HG03139 (cell line): ENCODE measurements at regions not wholly inside any gene's neighbourhood (a gene's known extent, or its start where the extent isn't known, plus 50 kb on each side); places are given as distances from the start of the nearest gene placed in this dataset.

Experiments used
- ATAC-seq: cut with Tn5 transposase; IDR thresholded peaks from one replicate; pipeline ENCODE4 v1.9.1; 2021; ENCODE audit not compliant: unreplicated experiment

DNA sequence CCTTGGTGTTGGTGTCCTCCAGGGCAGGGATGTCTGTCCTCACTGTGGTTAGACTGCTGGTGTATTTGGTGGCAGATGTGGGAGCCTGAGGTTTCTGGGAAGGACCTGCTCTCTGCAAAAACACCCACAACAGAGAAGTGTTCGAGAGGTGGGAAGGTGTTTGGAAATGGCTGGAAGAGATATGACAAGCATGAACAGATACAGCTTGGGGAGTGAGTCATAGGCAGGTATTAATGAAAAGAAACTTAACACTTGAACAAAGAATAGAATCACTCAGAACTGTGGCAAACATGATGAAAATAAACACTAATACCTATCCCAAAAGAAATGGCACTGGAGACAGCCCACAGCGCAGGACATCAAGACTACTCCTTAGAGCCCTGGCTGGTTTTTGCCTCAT, 192.4 kb upstream of the RORA start:
- no peak for ATAC-seq

DNA sequence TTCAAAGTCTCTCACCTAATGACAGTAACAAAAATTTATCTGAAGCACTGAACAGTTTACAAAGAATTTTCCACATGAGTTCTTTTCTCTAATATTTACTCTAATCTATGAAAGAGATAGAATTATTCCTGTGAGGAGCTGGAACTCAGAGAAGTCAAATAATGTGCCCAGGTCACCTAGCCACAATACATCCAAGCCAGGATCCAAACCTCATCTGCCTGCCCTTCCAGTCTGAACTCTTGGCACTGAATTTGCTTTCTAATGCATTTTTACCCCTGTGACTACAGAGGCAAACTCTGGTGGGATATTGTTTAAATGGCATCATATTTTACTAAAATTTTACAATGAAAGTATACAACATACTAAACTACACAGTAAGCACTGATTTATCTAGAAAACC, 191.4 kb upstream of the RORA start:
- no peak for ATAC-seq

DNA sequence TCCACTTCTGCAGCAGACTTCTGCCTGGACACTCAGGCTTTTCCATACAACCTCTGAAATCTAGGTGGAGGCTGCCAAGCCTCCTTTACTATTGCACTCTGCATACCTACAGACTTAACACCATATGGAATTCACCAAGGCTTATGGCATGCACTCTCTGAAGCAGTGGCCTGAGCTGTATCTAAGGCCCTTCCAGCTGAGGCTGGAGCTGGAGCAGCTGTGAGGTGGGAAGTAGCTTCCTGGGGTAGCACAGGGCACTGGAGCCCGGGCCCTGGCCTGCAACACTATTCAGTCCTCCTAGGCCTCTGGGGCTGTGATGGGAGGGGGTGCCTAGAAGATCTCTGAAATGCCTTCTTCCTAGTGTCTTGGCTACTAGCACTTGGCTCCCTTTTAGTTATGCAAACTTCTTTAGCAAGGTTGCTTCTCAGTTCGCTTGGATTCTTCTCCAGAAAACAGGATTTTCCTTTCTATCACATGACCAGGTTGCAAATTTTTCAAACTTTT, 186.6 kb upstream of the RORA start:
- ATAC-seq = no peak

DNA sequence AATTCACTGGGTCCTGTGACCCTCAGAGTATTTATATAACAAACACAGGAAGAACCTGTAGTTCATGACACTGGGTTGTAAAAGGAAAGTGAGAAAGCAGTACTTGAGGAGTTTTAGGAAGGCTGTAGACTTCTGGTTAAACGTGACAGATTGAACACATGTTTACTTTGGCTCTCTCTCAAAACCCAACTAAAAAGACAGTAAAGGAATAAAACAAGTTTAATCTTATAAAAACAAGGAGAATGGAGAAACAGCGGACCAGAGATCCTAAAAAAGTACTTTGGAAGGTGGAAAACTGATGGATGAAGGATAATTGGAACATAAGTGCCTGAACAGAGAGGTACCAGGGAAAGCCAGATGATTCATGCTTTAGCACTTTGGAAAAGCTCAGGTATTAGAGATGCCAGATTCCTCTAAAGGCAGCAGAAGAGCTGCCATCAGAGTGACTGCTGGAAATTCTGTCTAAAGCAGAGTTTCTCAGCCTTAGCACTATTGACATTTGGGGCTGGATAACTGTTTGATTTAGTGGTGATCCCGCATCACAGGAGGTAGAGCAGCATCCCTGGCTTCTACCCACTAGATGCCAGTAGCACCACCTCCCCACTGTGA, 182.9 kb upstream of the RORA start:
- no peak for ATAC-seq

DNA sequence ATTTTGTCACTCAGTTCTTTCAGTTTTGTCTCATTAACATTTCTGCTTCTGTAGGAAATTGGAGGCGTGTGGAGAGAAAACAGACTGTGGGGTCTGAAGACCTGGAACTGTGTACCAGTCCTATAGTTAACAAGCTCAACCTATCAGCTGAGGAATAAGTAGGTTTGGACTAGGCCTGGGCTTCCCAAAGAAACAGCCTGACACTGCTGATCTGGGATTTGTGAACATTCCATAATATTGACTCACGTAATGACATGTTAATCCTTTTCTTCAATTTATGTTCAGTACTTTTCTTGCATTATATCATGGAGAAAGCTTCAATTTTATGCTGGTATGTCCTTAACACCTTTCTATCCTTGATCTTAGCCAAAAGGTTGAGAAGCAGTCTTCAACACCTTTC, 181.6 kb upstream of the RORA start:
- ATAC-seq = no peak

DNA sequence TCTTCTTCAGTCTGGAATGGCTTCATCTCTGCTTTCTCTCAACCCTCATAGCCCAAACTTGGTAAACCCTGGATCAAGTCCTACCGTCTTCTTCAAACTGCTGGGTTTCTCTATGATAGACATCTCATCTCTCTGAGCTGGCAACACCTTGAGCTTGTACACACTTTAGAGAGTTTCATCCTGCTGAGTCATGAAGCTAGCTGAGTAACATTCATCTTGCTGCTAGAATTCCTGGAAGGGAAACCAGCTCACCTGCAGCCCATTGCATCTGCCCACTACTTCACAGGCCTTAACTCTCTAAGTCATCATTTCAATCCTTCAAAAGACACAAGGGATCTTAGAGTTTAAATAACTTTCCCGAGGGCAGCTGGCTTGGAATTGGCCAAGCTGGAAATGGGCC, 175.5 kb upstream of the RORA start:
- ATAC-seq = no peak

DNA sequence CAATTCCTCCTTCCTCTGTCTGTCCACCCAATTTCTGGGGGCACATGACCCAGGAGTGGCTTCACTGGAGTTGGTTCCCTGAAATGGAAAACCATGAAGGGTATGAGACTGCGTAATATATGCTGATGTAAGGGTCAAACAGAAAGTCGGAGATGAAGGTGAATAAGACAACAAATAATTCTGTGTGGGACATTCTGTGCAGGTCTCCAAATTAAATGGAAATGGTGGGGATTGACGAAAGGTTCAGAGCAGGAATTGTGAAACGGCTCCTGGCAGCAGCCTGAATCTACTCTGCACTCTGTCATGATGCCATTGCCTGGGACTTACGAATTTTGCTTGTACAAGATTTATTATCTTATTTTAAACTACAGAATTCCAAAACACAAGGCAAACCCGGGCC, 174.8 kb upstream of the RORA start:
- ATAC-seq = no peak

DNA sequence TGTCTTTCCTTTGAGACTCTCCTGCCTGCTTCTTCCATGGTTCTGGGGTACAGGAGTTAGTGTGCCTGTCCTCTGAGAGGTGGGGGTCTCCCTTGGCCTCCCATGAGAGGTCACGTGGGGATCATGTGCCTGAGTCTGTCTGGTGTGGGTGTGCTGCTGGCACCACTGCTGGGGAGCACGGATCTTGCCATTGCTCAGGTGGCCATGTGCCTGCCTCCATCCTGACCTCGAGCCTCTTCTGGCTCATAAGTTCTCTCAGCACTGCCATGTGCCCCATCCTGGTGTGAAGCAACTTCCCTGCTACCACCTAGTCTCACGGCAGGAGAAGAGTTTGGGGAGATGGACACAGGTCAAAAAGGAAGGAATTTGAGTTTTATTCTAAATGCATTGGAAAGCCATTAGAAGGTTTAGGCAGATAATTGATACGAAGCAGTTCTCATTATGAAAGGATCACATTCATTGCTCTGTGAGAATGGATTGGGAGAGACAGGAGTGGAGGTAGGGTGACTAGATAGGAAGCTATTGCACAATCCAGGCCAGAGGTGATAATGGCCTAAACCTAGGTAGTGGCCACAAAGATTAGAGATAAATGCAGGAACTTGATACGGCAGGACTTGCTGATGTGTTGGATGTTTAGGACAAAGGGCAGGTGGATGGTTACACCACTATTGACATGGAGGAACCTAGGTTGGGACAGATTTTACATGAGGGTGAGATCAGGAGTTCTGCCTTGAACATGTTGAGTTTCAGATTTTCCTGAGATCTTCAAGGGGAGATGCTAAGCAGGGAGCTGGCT, 173.0 kb upstream of the RORA start:
- ATAC-seq = no peak

DNA sequence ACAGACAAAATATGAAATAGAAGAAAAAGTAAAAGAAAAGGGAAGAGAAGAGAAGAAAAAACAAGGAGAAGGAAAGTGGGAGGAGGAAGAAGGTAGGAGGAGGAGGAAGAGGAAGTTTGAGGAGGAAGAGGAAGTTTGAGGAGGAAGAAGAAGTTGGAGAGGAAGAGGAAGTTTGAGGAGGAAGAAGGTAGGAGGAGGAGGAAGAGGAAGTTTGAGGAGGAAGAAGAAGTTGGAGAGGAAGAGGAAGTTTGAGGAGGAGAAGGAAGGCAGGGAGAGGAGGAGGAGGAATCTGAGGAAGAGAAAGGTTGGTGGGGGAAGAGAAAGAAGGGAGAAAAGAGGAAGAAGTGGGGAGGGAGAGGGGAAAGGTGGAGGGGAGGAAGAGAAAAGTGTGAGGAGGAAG, 169.2 kb upstream of the RORA start:
- no peak for ATAC-seq

DNA sequence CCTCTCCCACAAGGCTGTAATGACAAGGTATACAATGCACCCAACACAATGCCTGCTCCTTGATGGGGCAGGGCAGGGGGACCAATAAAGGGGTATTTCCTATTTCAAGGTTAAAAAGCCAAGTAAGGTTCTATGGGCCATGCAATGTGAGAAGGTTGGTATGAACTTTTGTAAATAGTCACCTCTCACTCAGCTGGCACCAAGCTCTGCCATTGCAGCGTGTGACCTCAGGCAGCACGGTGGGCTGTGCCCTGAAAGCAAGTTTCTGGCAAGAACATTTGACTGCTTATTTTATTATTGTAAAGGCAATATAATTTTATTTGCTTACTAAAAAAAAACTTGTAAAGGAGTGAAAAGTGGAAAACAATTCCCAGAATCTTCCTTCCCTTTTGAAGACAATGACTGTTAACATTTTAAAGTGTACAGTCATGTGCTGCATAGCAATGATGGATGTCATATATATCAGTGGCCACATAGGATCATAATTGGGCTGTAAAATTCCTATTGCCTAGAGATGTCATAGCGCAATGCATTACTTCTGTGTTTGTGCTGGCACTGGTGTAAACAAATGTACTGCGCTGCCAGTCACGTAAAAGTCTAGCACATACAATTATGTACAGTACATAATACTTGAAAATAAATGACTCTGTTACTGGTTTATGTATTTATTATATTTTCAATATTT, 167.3 kb upstream of the RORA start:
- ATAC-seq = no peak

DNA sequence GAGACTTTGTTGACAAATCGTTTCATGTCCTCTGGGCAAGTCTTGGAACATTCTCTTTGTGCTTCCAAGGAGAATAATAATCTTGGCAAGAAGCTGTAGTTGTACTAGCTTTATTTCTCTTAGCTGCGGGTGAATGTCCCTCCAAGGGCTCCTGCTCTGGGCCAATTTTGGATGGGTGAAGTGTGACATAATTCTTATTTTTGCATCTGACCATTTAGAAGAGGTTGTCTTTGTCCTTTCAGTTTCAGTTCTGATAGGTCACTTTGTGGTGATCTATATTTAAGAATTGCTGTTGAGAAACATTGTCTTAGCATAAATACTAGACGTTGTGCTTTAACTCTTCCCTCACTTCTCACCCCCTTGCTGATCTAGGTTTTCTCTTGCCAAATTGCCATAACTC, 164.8 kb upstream of the RORA start:
- ATAC-seq = no peak

DNA sequence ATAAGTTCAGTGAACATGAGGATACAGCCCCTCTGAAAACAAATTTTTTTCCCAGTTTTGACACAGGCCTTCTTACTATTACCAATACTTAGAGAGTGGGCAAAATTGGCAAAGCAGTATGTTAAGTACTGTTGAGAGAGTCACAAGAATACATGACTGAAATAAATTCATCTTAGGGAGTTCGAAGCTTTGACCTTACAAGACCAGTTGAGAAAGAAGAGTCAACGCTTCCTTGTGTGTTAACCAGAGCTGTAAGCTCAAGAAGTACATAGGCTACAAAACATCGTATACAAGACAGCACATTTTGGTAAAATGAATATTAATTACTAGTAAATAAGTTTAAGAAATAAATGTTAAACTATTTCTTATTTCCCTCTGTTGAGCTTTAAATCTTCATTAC, 164.4 kb upstream of the RORA start:
- ATAC-seq = no peak

DNA sequence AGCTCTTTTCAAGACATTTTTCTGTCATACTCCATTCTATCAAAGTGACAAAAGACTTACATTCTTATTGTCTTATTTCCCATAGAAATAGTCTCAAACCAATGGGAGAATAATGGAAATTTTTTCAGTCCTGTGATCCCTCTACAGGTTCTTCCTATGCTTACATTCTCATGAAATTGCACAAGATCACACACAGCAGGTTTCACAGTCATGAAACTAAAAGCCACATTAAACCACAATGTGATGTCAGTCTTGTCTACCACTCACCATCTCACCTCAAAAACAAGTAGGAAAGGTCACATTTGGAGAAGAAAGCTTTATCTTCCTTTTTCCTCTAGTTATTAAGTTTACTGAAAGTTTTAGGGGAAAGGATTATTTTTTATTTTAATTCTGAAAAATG, 161.0 kb upstream of the RORA start:
- ATAC-seq = no peak

DNA sequence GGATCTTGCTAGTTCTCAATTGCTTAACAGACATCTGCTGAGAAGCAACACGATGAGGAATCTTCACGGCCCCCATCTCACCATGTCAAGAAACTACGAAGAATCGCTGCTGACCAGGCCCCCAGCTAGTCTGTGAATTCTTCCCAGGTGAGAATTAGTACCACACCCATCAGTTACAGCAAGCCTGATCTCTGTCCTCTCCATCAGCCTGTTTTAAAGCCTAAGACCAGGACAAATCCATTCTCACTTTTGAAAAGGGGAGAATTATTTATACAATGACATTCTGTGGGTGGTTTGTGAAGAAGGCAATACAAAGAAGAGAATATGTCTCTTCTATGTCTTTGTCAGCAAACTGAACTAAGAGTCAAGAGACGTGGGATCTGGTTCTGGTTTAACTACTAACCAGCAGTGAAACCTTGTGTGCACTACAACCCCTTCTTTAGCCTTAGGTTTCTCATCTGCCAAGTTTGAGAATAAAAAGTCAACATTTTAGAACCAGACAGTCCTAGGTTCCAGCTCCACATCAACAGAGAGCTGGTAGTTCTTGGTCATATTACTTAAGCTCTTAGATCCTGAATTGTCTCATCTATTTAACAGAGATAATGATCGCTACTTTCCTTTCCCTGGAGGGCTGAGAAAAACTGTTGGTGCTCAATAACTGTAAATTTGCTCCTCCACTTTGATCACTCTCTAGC, 160.4 kb upstream of the RORA start:
- ATAC-seq = no peak

DNA sequence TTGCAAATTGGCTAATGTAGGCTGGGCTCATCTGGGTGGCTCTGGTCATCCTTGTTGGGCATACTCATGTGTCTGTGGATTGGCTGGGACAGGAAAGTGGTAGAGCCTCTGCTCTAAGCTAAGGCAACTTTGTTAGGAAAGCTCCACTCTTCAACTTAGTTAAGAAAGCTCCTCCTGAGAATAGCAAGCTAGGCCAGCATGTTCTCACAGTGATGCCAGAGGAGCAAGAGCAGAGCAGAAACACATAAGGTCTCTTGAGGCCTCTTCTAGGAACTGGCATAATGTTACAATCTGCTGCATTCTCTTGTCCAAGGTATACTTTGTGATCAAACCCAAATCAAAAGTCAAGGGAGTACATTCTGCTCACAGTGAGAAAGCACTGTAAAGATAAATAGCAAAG, 158.6 kb upstream of the RORA start:
- no peak for ATAC-seq

DNA sequence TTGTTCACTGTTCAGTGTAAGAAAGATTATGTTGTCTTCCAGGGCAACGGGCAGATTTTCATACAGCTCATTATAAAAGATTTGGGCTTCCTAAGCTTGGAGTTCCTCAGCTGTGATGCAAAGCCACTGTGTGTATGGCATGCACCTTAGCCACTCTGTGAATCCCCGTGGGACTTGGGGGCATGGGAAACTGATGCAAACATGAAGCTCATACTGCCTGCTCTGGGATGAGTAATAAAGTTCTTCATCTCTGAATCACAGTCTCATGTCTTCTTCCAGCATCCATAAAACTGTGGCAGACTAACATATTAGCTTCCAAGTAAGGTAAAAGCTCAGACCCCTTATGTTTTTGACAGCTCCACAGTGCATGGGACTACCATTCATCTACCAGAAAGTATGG, 154.3 kb upstream of the RORA start:
- ATAC-seq = no peak

DNA sequence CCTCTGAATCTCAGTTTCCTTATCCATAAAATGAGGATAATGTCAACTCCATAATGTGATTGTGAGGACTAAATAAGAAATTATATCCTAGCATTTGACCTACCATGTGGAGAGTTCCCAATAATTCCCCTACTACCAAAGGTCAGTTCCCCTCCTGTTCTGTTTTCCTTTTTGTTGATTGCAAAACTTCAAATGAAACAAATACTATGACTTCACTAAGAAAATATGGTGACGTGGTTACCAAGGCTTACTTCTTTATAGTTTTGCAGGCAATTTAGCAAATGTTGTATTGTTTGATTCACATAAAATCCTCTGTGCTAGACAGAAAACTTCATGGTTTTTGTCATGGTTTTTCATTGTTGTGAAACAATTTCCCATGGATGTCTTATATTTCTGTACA, 153.8 kb upstream of the RORA start:
- ATAC-seq = no peak

DNA sequence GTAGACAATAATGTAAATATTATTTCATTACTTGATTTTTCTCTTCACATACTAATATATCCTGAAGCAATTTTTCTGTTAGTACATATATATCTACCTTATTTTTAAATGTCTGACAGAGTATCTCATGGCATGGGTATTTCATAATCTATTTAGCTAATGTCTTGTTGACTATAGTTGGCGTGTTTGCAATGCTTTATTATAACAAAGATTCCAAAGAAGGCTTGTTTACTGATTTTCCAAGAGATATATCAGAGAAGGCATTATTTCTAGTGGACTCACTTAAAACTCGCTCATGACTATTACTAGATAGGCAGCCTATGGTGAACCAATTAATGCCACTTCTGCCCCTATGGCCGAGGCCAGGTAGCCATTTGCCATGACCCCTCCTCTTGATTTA, 152.4 kb upstream of the RORA start:
- no peak for ATAC-seq

DNA sequence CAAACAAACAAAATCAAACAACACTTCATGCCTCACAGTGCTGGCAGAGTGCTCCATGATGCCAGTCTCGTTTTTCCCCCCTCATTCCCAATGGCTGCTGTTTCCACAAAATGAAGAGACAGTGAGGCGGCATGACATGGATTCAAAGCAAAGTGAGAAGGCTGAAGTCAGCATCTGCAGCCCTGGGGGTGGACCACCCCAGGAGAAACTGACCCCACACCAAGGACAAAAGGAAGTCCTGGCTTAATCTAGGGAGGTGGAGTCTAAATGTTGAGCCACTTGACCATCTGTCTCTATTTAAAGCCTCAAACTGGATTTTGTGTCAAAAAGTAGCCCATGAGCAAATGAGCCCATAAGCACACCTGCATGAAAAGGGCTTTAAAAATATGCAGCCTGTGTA, 151.2 kb upstream of the RORA start:
- no peak for ATAC-seq

DNA sequence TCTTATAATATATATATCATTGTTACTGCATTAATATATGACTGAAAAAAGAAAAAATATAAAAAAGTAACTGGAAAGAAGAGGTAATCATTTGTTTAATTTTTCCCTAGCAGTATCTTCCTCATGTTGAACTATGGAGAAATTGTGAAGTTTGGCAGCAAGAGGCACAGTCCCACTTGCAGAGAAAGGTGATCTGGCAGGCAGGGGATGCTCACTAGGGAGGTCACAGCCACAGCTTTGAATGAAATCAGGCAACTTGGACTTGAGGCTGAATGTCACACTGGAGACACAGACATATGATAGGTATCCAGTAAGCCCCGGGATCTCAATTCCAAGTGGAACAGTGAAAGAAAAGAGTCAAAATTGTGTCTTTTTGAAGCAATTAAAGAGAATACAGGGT, 149.9 kb upstream of the RORA start:
- no peak for ATAC-seq

DNA sequence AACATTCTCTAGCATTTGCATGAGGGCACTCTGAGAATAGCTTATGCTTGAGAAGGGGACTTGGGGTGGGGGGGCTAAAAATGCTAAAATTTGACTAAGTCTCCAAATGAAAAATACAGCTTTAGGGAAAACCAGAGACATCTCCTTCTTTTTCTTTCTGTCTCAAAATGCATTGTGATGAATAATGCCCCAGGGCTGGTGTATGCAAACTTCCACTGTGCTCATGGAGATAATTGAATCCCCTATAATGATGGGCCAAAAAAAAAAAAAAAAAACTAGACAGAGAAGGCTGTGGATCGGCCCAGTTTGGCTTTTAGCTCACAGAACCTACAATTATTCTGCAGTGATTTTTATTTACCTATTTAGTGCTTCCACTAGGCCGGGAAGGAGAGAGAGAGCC, 147.9 kb upstream of the RORA start:
- no peak for ATAC-seq

DNA sequence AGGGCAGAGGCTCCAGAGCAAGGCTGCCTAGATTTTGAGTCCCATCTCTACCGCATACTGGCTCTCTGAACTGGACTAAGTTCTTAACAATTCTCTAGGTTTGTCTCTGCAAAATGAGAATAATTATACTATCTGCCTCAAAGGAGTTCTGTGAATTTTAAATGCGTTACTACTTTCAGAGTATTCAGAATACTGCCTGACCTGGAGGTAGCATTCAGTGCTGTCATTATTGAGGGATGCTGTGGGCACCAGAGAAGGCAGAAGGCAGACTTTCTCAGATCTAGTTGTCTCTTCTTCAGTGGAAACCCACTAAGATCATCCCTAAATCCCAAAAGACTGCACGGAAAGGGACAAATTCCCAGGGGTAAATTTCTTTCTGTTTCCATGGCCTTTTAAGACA, 147.4 kb upstream of the RORA start:
- ATAC-seq = no peak
